Uterus (tissue), 2 donors: ENCODE measurements at regions not wholly inside any gene's neighbourhood (a gene's known extent, or its start where the extent isn't known, plus 50 kb on each side); places are given as distances from the start of the nearest gene placed in this dataset.

ENCODE experiments used
- POLR2A ChIP-seq, 2 donors: fragments of 450-650 bp; IDR thresholded peaks; one replicate each; pipeline ENCODE4 v1.6.1; 2016; ENCODE audit warnings: antibody characterized with exemption in 2 of 2, mild to moderate bottlenecking in 1 of 2, moderate library complexity in 1 of 2
- TF ChIP-seq, protein P1 (sequence below), 4 experiments: fragments of 200-600 bp in 2 of 4; fragments of 450-650 bp in 2 of 4; sonication (generic) in 2 of 4; IDR thresholded peaks; one replicate each; pipeline ENCODE4 v1.5.1; 2016 to 2019; ENCODE audit warnings: antibody characterized with exemption in 4 of 4, mild to moderate bottlenecking in 2 of 4, moderate library complexity in 1 of 4

DNA sequence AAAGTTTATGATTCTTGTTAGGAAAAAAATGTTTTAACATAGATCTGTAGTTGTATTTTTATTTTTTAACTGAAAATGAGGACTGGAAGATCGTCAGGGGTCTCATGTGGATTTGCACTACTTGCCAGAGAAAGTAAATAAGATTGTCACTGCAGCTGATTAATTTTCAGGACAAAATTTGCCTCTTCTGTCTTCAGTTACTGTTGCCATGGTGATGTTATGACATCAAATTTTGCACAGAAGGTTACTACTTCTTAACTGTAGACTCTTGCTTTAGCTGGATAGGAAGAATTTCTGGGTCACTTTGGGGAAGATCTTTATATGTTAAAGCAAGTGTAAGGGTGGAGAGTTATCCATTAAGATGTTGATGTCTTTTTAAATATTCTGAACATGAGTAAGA lies 82.2 kb upstream of the WDR72 start:
- no peak for TF ChIP-seq POLR2A (IDR thresholded peaks at IDR 0.05)
- TF ChIP-seq, protein P1, sequence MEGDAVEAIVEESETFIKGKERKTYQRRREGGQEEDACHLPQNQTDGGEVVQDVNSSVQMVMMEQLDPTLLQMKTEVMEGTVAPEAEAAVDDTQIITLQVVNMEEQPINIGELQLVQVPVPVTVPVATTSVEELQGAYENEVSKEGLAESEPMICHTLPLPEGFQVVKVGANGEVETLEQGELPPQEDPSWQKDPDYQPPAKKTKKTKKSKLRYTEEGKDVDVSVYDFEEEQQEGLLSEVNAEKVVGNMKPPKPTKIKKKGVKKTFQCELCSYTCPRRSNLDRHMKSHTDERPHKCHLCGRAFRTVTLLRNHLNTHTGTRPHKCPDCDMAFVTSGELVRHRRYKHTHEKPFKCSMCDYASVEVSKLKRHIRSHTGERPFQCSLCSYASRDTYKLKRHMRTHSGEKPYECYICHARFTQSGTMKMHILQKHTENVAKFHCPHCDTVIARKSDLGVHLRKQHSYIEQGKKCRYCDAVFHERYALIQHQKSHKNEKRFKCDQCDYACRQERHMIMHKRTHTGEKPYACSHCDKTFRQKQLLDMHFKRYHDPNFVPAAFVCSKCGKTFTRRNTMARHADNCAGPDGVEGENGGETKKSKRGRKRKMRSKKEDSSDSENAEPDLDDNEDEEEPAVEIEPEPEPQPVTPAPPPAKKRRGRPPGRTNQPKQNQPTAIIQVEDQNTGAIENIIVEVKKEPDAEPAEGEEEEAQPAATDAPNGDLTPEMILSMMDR (IDR thresholded peaks at IDR 0.05) = no peak
